ENCODE measurements at regions not wholly inside any gene's neighbourhood (a gene's known extent, or its start where the extent isn't known, plus 50 kb on each side); places are given as distances from the start of the nearest gene placed in this dataset.
A peak's percentile ranks its signal among the peaks of the same experiment; 100 is the strongest.
"Not testable (repeated sequence)": the region's sequence is repeated elsewhere in the genome, so short reads cannot be mapped to it uniquely, and the experiment has no call there.

GRCh38 chr4:155592179-155592937 is 74.3 kb upstream of the GUCY1A1 start:
- no peak for DNase-seq (ENCODE audit: low read depth in 2 of 2)

GRCh38 chr4:155591738-155592143 is 74.9 kb upstream of the GUCY1A1 start:
- no peak for DNase-seq (ENCODE audit: low read depth in 2 of 2)

DNA sequence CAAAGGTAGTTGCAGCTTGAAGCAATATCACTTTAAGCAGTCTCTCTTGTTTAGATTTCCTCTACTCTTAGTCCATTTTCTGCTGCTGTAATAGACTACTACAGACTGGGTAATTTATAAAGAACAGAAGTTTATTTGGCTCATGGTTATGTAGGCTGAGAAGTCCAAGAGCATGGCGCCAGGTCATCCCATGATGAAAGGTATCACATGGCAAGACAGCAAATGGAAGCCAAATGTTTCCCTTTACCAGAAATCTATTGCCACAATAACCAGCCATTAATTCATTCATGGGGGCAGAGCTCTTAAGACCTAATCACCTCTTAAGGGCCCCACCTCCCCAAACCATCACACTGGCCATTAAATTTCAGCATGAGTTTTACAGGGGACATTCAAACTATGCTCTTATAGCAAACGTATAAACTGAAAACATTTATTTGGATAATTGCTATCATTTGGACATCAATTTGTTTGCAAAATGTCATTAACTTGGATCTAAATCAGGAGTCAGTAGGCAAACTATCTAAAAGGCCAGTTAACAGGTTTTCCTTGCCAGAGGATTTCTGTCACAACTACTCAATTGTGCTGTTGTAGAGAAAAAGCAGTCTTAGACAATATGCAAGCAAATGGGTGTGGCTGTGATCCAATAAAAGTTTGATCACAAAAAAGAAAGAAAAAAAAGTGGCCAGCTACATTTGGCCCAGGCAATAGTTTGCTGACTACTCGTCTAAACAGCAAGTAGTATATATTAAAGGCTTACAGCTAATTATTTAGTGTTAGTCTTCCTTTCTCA is 75.7 kb upstream of the GUCY1A1 start:
- DNase-seq (ENCODE audit: low read depth in 2 of 2), result no peak

DNA sequence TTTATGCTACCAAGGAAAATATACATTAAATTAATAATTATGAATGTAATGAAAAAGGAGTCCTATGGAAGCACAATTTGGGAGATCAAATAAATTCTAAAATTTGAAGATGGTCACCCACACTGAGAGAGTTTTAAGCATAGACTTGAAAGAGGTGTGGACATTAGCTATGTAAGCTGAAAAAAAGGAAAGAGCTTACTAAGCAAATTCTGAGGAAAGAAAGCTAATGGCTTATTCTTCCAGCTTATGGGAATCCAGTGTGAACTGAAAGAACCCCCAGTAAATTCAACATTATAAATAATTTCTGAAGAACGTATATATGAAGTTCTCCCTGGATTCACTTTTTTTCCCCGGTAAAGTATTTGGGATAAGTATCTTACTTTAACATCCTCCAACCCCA is 78.2 kb upstream of the GUCY1A1 start:
- no peak for DNase-seq (ENCODE audit: low read depth in 2 of 2)

GRCh38 chr4:155587766-155588165 is 78.9 kb upstream of the GUCY1A1 start:
- no peak for DNase-seq (ENCODE audit: low read depth in 2 of 2)

DNA sequence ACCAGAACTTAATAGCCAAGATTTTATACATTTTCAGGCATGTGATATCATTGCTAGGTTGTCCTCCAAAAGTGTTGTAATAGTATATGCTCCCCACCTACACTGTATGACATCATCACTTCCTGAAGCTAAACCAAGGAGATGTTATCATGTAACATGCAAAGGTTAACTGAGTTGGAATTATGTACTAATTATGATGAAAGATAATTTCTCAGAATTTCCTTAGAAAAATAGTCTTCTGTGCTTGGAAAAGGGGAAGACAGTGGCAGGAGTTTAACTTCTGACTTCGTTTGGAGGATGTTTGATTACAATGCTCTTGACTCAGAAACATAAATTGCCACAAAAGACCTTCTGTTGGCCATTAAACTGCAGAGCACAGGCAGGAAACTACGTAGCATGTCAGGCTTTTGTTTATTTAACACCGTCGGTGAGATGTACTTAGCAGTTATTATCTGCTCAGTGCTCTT is 83.6 kb upstream of the GUCY1A1 start:
- DNase-seq (ENCODE audit: low read depth in 2 of 2), result peak; percentile 8 to 35

- no peak for DNase-seq (ENCODE audit: low read depth in 2 of 2)
These were observed 84.6 kb upstream of the GUCY1A1 start for GRCh38 chr4:155582041-155582440.

- no peak for DNase-seq (ENCODE audit: low read depth in 2 of 2)
These were observed 87.8 kb upstream of the GUCY1A1 start for GRCh38 chr4:155578726-155579370.

DNA sequence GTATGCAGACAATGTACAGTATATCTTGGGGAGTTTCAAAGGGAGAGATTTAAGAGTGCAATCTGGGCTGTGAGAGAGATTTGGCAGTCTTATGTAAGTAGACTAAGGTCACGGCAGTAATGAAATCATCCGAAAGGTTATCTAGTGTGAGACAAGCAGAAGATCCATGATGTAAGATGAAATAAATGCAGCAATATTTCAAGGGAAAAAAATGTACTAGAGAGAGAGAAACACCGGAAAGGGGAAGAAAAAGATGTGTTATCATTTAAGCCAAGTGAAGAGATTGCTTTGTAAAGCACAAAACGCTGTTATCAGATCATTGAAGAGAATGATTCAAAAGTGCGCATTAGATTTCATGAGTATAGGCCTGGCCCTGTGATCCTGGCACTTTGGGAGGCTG is 88.4 kb upstream of the GUCY1A1 start:
- DNase-seq (ENCODE audit: low read depth in 2 of 2), result no peak

- DNase-seq (ENCODE audit: low read depth in 2 of 2), result not testable (repeated sequence)
These were observed 92.3 kb upstream of the GUCY1A1 start for GRCh38 chr4:155574329-155574728.

DNA sequence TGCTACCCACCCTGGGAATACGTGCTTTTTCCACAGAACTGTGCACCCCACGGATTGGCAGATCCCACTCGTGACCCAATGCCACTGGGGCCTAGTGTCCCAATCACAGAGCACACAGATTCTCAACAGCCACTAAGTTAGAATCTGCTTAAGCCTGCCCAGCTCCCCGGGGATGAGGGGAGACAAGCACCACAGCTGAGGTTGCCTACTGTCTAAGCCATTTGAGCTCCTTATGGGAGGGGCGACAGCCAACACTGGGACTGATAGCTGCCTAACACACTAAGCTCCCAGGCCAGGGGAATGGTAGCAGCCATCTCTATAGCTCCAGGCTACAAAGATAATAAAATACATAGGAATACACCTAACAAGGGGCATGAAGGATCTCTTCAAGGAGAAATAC is 93.5 kb upstream of the GUCY1A1 start:
- DNase-seq (ENCODE audit: low read depth in 2 of 2), result no peak

- DNase-seq (ENCODE audit: low read depth in 2 of 2), result no peak
These were observed 94.4 kb upstream of the GUCY1A1 start for GRCh38 chr4:155572106-155572703.

DNA sequence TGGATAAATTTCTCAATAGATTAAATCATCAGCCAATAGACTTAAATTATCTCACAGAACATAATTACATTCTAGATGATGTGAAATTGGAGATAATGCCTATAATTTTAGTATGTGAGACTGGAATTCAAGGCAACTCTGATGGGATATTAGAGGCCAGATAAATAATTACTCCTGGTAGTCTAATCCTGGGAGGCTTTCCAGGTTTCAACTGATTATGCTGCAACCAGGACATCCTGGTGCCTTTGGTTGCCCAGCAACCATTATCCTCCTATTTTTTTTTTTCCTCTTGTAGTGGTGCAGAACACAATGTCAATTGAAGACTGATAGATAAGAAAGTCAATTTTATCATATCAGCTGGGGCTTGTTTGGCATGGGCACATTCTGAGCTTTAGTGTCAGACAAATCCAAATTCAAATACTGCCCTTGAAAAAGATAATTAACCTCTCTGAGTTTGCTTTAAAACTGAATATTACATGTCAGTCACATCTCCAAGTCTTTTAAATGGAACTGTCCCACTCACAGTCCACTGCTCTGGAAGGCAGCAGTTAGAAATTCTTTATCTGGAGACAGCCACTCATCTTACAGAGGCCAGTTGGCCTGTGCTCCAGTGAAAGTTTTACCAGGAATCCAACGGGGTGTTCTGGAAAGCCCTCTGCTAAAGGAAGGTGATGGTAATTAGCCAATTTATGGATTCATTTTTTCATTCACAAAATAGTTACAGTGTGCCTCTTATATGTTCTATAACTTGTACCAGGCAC is 95.3 kb upstream of the GUCY1A1 start:
- DNase-seq (ENCODE audit: low read depth in 2 of 2), result peak; percentile 1 to 65

- DNase-seq (ENCODE audit: low read depth in 2 of 2), result no peak
These were observed 96.0 kb upstream of the GUCY1A1 start for GRCh38 chr4:155570661-155571060.

DNA sequence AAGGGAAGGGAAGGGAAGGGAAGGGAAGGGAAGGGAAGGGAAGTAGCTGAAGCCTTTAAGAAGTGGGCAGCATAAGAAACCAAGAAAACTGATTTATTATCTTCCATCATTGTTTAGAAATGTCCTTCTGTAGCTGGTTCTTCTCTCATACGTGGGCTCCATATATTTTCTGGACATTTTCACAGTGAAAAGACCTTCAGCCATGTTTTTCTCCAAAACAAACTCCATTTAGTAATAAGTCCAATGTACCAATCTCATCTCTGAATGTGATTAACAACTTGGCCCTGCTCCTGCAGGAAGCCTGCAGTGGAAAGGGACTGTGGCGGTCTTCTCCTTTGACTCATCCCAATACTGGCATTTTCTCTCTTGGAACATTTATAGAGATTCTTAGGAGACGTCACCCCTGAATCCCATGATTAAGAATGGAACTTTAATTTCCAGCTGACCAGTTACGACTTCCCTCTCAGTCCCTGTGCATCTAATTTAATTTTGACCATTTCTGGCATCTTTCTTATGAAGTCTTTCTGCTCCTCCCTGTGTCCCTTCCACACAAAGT is 96.6 kb upstream of the GUCY1A1 start:
- DNase-seq (ENCODE audit: low read depth in 2 of 2), result no peak

DNA sequence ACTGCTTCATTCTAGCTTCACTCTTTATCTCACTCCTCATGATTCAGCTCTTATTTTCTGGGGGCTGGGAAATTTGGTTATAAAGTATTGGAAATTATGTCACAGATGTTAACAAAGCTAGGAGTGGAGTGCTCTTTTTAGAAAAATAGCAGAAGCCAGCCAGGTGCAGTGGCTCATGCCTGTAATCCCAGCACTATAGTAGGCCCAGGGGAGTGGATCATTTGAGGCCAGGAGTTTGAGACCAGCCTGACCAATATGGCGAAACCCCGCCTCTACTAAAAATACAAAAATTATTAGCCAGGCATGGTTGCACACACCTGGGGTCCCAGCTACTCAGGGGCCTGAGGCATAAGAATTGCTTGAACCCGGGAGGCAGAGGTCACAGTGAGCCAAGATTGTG is 97.2 kb upstream of the GUCY1A1 start:
- DNase-seq (ENCODE audit: low read depth in 2 of 2), result no peak

- no peak for DNase-seq (ENCODE audit: low read depth in 2 of 2)
These were observed 97.9 kb upstream of the GUCY1A1 start for GRCh38 chr4:155568641-155569220.

GRCh38 chr4:155566354-155566753 is 100.3 kb upstream of the GUCY1A1 start:
- DNase-seq (ENCODE audit: low read depth in 2 of 2), result no peak

GRCh38 chr4:155565776-155566175 is 100.9 kb upstream of the GUCY1A1 start:
- DNase-seq (ENCODE audit: low read depth in 2 of 2), result no peak

DNA sequence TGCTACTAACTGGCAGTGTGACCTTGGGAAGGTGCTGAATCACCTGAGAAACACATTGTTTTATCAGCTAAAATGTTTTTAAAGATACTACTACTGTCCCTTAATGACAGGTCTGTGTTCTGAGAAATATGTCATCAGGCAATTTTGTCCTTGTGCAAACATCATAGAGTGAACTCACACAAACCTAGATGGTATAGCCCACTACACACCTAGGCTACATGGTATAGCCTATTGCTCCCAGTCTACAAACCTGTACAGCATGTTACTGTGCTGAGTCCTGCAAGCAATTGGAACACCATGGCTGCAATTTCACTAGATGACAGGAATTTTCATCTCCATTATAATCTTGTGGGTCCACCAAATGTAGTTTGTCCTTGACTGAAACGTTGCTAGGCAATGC is 101.3 kb upstream of the GUCY1A1 start:
- no peak for DNase-seq (ENCODE audit: low read depth in 2 of 2)

DNA sequence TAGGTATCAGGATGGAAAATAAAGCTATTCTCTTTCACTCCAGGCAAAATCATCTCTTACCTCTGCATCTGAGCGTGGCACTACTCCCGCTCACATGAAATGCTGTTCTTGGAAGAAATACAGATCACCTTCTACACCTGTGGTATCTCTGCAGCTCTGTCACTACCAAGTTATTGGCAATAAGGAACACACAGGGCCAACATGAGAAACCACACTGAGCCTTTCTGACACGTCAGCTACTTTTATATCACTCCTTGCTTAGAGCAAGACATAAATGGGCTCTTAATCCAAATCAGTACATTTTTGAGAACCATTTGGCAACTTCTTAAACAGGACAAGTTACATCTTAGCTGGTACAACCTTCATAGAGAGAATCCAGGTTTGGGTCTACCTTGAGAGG is 101.8 kb upstream of the GUCY1A1 start:
- DNase-seq (ENCODE audit: low read depth in 2 of 2), result no peak
